Effector CD8-positive, alpha-beta T cell (primary cell): ENCODE measurements at regions not wholly inside any gene's neighbourhood (a gene's known extent, or its start where the extent isn't known, plus 50 kb on each side); places are given as distances from the start of the nearest gene placed in this dataset.

Experiments used
- DNase-seq: peaks from one replicate; lab custom pipeline; 2025; lab: John Stamatoyannopoulos, UW

DNA sequence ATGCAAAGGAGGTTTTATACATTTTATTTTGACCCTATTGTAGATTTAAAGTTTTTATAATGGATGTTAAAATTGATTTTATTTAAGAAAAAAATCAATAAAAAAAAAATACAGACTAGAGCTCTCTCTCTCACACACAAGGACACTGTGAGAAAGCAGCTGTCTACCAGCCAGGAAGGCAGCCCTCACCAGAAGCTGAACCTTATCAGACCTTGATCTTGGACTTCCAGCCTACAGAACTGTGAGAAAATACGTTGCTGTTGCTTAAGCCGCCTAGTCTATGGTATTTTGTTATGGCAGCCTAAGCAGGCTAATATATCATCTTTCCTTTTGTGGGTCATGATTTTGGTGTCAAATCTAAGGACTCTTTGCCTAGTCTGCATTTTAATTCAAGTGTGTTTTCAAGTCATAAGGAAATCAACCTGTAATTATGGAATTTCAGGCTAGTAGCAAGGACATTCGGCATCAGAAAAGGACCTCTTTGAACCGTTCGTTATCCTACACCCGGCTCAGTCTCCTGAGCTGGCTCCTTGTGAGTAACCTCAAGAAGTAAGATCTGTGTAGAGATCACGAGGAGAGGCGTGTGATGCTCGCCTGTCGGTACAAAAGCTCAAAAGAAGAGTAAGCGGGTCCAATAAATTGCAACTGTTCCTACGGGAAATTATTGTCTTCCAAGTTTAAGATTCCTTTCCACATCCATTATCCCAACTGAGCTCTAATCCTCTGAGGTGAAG lies 98.2 kb downstream of the PDCL3 start:
- DNase-seq = no peak

DNA sequence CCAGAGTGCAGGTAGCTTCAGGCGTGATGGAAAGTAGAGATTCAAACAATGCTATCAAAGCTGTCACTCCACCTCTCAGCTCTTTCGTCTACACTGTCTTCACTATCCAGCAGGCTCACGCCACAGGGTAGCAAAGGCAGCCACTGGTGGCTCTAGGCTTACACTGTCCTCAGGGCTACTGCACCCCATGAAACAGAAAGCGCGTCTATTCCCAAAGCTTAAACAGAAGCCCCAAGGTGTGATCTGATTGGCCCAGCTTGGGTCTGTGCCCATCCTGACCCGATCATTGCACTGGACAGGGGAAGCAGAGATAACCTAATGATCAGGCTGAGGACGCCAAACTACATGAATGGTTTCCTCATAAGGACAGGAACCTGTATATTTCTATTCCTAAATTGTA lies 100.1 kb downstream of the PDCL3 start:
- no peak for DNase-seq

DNA sequence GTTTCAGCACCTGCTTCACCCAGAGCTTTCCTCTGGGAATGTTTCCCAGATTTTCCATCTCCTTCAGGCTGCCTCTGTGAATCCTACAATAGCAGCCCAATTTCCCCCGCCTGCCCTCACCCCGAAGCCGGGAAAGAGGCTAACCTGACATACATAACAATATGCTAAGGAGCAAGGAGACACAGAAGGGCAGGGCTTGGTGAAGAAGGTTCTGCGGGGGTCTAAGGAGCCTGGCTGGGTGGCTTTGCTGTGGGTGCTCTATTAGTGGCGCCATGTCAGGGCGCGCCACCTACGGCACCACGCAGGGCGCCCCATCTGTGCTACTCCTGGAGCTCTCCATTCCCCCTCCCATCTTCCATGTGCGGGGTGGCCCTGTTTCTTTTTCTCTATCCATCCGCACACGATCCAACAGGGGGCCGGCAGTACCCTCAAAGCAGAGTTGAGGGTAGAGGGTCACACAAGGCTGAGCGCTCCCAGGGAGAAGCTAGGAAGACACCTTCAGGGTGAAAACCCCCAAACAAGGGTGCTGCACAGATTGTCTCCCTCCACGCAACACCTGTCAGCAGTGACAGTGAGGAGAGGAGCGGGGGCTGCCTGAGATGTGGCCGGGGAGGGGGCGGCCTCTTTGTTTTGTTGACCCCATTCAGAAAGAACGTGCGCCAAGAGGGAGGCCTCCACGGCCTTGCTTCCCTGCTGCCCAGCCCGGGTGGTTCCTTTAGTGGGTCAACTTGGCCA lies 101.4 kb downstream of the PDCL3 start:
- no peak for DNase-seq

DNA sequence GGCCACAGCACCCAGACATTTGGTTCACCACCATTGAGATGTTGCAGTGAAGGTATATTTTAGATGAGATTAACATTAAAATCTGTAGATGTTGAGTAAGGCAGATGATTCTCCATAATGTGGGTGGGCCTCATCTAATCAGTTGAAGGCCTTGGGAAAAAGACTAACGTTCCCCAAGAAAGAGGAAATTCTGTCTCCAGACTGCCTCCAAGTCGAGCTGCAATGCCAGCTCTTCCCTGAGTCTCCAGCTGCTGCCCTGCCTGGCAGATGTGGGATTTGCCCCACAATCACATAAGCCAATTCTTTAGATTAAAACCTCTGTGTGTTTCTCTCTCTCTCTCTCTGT lies 101.9 kb downstream of the PDCL3 start:
- no peak for DNase-seq

DNA sequence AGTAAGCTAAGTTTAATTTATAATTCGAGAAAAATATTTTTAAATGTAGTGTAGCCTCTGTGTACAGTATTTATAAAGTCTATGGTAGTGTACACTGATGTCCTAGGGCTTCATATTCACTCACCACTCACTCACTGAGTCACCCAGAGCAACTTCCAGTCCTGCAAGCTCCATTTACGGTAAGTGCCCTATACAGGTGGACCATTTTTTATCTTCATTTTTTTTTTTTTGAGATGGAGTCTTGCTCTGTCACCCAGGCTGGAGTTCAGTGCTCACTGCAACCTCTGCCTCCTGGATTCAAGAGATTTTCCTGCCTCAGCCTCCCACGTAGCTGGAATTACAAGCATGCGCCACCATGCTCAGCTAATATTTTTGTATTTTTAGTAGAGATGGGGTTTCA lies 104.2 kb downstream of the PDCL3 start:
- no peak for DNase-seq

DNA sequence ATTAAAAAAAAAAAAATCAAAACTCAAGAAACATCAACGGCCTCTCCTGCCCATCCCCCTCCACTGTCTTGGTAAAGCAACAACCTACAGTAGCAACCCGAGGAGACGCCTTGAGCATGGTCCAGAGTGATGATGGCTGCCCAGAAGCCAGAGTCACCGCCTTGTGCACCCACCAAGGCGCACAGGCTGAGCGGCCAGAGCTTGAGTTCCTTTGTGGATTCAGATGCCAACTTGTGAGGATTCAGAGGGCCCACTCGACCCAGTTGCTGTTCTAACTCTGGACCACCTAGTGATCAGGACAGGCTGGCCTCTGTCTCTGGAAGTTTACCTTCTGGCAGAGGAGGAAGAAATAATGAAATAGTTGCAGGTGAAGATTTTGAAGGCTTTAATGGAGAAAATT lies 105.0 kb downstream of the PDCL3 start:
- DNase-seq = no peak

DNA sequence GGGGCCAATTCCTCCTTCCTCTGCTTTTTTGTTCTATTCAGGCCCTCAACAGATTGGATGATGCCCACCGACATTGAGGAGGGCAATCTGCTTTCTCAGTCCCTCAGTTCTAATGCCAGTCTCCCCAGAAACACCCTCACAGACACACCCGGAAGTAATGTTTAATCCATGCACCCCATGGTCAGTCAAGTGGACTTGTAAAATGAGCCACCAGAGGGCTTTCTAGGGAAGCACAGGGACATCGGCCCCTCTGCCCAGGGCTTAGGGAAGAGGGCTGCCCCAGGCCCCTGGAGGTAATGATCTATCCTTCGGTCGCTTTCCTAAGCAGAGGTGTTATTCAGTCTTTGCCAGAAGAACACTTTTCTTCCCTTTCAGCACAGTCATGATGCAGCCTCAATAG lies 107.4 kb downstream of the PDCL3 start:
- DNase-seq = no peak

DNA sequence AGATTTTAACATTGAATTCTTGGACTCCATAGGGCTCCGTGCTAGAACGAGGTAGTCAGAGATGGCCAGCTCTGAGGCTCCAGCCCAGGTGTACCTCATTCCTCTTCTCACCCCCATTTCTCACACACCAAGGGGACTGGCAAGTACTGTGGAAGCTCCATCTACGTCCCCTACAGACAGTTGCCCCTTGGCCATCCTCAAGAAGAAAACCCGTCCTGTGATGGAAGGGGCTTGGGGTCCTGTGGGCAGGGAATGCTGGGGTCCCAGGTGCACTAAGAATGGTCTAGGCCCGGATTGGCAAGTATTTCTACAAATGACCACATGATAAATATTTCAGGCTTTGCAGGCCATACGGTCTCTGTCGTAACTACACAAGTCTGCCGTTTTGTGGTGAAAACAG lies 110.3 kb downstream of the PDCL3 start:
- no peak for DNase-seq

DNA sequence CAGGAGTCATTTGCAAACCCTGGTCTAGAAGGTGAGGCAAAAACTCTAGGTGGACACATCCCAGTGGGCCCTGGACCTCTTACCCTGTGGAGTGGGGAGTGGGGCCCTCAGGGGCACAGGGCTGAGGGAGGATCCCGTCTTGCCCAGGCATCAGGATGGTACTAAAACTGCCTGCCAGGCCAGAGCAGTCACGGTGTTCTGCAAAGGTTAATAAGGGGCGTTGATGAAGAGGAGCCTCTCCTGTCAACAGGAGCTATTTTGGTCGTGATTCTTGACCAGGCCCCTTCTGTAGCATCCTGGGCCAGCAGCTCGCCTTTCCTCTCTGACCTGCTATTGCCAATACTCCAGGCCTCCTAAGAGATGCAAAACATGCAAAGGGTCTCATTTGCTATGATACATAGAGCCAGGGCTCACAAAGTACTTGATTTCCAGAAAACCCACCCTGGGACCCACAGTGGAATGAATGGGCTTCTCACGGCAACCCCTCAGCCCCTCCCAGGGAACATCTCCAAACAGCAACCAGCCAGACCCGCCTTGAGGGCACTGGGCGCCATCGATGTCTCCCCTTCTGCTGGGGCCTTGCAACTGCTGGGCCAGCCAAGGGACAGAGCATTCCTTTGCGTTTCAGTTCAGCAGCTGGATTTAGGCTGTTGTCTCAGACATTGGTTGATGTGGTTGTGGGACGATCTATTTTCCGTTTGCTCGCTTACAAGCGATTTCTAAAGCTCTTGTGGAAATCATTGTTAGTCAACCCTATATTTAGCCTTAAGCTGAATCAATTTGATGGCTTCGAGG lies 111.1 kb downstream of the PDCL3 start:
- no peak for DNase-seq

DNA sequence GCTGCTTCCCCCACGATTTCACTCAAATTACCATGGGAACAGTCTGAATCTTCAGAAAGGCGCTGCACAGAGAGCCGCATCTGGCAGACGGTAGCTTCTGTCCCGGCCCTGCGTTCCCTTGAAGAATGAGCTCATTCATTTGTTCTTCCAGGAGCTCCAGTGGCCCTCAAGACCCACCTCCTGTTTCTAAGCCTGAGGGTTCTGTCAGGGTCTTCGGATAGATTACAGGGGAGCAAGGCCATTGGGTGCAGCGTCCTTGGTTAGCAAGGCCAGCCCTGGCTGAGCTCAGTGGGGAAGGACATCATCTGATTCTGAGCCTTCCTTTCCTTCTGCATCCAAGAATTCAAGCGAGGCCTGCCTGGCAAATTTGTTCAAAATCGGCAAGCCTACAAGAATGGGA lies 111.9 kb downstream of the PDCL3 start:
- DNase-seq = no peak

DNA sequence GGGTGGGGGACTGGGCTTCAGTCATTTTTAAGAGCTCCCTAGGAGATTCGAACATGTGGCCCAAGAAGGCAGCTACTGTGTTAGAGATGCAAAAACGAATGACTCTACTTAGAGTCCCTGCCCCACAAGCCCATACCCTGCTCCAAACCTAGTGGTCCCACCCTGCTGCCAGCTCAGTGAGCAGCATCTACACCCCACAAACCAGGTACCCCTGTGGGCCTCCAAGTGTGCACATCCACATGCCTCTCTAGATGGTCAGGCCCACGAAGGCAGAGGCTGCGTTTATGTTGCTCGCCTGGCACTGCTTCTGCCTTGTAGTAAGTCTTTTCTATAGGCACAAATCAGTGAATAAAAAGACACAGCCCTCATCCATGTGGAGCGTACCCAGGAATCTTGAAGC lies 112.6 kb downstream of the PDCL3 start:
- DNase-seq = no peak

DNA sequence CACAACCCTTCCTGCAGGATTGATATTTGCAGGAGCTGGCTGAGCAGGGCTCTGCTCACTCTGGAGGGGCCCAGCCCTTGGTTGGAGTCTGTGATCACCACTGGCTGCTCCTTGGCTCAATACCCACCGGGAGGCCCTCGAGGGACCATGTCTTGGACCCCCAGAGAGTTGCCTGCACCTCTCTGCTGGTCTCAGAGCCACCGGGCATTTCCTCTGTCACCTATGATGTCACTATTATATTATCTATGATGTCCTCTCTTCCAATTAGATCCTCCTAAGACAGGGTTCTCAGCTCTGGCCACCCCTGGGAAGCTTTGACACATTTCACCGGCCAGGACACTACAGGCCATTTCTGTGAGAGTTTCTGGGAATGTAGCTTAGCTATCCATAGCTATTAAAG lies 113.1 kb downstream of the PDCL3 start:
- no peak for DNase-seq

DNA sequence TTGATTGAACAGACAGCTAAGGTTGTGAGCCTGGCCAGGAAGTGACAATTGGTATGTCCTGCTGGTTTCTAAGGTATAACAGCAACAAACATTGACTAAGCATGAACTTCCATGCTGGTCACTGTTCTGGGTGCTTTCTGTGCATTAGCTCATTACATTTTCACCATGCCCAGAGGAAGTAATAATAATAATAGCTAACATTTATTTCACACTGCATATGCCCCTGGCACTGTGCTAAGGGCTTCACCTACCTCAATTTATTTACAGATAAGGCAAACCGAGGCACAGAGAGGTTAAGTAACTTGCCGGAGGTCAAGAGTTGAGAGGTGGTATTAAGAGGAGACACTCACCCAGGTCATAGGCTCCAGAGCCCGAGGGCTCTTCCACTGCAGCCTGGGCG lies 113.6 kb downstream of the PDCL3 start:
- no peak for DNase-seq

DNA sequence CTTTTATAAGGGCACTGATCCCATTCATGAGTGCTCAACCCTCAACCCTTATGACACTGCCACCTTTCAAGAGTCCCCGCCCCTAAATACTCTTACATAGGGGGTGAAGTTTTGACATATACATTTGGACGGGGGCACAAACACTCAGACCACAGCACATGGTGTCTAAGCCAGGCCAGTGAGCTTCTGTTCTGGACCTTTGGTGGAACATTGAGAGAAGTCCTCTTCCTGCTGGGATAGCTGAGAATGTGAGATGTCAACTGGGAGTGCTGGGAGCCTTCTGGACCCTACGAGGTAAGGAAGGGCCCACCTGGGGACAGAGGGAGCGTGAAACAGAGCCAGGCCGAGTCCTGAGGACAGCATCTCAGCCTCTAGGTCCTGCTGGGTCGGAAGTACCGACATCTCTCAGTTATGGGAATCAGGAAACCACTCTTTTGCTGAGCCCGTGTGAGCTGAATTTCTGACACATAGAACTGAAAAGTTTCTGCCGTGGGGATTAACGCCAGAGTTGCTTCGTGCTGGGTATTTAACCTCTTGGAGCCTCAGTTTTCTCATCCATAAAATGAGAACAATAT lies 114.9 kb downstream of the PDCL3 start:
- no peak for DNase-seq

DNA sequence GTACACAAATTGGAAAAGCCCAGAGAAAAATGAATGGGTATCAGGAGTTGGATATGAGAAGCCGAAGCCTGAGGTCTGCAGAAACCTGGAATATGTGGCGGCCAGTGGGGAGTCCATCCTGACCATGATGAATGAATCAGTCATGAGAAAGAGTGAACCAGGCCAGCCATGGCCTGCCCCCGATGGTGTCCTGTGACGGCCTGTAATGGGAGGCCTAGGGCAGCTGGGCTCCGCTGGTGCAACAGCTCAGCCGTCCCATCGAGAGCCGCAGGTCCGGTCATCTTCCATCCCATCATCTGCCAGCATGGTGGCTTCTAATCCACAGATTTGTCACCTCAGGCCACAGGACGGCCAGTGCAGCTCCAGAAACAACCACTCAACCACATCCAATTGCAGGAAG lies 116.4 kb downstream of the PDCL3 start:
- no peak for DNase-seq

DNA sequence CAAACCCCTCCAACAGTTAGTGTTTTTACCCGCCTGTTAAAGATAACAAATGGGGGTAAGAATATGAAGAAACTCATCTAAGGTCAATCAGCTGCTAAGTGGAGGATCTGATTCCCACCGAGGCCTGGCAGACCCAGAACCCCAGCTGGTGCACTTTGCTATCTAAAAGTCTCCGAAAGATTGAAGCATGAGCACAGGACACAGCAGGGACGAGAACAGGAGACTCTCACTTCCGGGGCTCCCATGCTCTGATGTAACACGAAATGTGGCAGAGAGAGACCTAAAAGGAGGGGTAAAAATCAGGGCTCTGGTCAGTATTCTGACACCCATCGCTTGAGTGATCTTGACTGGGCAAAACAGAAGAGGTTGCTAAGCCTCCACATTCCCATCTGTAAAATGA lies 119.7 kb downstream of the PDCL3 start:
- no peak for DNase-seq

DNA sequence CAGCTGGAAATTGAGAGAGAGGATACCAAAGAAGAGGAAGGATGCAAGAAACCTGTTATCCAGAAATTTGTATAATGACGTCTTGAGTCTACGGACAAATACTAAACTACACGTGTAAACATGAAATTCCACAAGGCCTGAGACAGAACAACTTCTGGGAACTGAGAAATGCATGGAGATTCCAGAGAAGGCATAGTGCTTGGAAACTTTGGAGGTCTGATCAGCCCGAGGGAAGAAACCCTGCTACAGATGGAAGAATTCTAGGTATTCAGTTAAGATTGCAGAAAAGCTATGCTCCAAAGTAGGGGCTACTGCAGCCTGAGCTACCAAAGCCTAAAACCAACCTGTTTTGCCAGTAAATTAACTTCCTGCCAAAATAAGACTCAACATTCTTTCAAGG lies 120.4 kb downstream of the PDCL3 start:
- no peak for DNase-seq

DNA sequence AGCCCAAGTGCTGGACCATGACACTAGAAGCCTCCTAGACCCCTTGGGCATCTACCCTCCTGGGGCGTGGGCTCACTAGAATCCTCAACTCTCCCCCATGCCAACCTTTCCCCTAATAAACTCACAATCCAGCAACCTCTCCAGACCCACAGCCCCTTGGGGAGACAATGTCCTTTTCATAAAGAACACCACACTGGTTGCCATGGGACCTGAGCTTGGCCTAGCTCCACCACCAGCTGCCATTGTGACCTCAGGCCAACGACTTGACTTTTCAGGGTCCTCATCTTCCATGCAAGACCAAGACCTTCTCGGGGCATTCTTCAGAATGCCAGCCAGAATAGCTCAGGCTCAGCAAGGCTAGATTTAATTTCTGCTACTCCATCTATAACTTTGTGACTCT lies 128.1 kb upstream of the NPAS2 start:
- DNase-seq = no peak

DNA sequence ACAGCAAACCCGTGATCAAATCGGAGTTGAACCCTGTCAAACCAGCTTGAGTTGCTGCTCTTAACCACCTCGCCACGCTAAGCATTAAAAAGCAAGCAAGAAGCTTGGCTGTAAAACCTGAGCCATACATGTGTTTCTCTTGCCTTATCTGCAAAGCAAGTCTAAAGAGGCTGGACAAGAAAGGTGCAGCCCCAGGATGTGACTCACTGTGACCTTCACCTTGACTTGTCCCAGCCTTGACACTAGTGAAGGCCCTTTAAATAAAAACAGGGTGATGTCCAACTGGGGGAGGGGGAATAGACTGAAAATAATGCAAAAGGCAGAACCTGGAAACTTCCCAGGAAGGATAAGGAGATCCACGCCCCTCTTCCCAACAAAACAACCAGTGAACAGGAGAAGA lies 127.6 kb upstream of the NPAS2 start:
- no peak for DNase-seq

DNA sequence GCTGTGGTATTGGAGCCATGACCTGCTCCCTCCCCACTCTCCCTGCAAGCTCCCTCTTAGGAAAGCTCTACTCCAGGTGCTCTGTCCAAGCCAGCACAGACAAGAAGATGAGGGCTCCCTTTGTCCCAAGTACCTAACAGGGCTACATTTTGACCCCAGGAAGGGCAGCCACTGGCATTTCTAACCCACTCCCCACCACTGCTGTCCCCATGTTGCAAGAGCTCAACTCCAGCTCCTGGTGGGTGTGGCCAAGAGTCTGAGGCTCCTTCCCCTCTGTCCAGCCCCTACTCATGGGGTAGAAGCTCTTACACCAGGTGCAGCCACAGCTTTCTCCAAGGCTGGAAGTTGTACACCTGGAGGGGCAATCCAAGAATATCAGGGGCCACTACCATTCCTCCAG lies 127.0 kb upstream of the NPAS2 start:
- no peak for DNase-seq

DNA sequence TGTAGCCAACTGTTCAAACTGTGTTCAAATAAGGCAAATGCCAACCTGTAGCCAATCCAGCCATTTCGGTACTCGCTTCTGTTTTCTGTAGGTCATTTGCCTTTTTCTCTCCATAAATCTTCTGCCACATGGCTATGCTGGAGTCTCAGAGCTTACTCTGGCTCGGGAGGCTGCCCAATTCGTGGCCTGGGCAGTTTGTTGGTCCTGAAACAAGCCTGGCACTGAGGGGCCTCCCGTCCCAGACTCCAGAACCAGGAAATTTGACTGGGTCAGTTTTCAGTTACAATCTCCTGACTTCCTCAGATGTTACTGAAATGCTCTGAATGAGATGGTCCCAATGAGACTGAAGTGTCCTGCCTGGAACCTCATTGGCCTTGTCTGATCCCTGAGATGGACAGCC lies 120.8 kb upstream of the NPAS2 start:
- no peak for DNase-seq

DNA sequence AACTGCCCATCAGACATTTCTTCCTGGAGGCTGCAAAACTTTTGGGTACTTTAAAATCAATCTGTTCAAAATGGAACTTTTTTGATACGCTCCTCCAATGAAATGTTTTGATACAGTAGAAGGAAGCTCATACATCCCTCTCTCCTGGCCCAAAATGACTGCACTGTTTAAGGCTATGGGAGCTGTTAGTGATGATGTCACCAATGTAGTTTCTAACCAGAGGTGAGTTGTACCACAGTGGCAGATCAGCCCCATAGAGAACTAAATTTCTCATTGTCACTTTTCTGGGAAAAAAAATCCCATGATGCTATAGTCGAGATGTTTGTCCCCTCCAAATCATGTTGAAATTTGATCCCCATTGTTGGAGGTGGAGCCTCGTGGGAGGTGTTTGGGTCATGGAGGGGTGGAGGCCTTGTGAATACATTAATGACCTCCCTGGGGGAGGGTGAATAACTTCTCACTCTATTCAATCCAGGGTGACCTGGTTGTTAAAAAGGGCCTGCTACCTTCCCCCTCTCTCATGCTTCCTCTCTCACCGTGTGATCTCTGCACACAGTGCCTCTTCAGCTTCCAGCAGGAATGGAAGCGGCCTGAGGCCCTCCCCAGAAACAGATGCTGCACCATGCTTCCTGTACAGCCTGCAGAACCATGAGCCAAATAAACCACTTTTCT lies 117.4 kb upstream of the NPAS2 start:
- no peak for DNase-seq
